HG02623 (cell line): ENCODE measurements at regions not wholly inside any gene's neighbourhood (a gene's known extent, or its start where the extent isn't known, plus 50 kb on each side); places are given as distances from the start of the nearest gene placed in this dataset.

Experiments used
- ATAC-seq: cut with Tn5 transposase; IDR thresholded peaks from one replicate; pipeline ENCODE4 v1.9.1; 2021; ENCODE audit warnings: moderate library complexity; ENCODE audit not compliant: unreplicated experiment

GRCh38 chr14:54306806-54307205, 90.0 kb upstream of the CDKN3 start:
- ATAC-seq = no peak

- ATAC-seq = no peak
Measured at GRCh38 chr14:54309615-54310014, 87.2 kb upstream of the CDKN3 start.

GRCh38 chr14:54310151-54310850, 86.5 kb upstream of the CDKN3 start:
- ATAC-seq = no peak

GRCh38 chr14:54310851-54311228, 86.0 kb upstream of the CDKN3 start:
- no peak for ATAC-seq

GRCh38 chr14:54312166-54312801, 84.5 kb upstream of the CDKN3 start:
- ATAC-seq = no peak

GRCh38 chr14:54314365-54315104, 82.3 kb upstream of the CDKN3 start:
- ATAC-seq = no peak

- ATAC-seq = no peak
Measured at GRCh38 chr14:54316652-54317051, 80.2 kb upstream of the CDKN3 start.

- ATAC-seq = no peak
Measured at GRCh38 chr14:54317391-54317790, 79.4 kb upstream of the CDKN3 start.

- no peak for ATAC-seq
Measured at GRCh38 chr14:54322246-54322645, 74.6 kb upstream of the CDKN3 start.

- ATAC-seq = no peak
Measured at GRCh38 chr14:54322701-54323337, 74.0 kb upstream of the CDKN3 start.

- ATAC-seq = no peak
Measured at GRCh38 chr14:54325766-54326165, 71.0 kb upstream of the CDKN3 start.

GRCh38 chr14:54329082-54329695, 67.6 kb upstream of the CDKN3 start:
- ATAC-seq = no peak

- ATAC-seq = no peak
Measured at GRCh38 chr14:54330876-54331275, 65.9 kb upstream of the CDKN3 start.

- no peak for ATAC-seq
Measured at GRCh38 chr14:54331516-54331915, 65.3 kb upstream of the CDKN3 start.

GRCh38 chr14:54332490-54332889, 64.3 kb upstream of the CDKN3 start:
- ATAC-seq = no peak

GRCh38 chr14:54333511-54333910, 63.3 kb upstream of the CDKN3 start:
- no peak for ATAC-seq

- no peak for ATAC-seq
Measured at GRCh38 chr14:54335569-54336155, 61.1 kb upstream of the CDKN3 start.

GRCh38 chr14:54337314-54337713, 59.5 kb upstream of the CDKN3 start:
- no peak for ATAC-seq

- no peak for ATAC-seq
Measured at GRCh38 chr14:54338696-54339317, 58.0 kb upstream of the CDKN3 start.

GRCh38 chr14:54339771-54340170, 57.0 kb upstream of the CDKN3 start:
- ATAC-seq = no peak
